ENCODE measurements at regions not wholly inside any gene's neighbourhood (a gene's known extent, or its start where the extent isn't known, plus 50 kb on each side); places are given as distances from the start of the nearest gene placed in this dataset.
"Not testable (repeated sequence)": the region's sequence is repeated elsewhere in the genome, so short reads cannot be mapped to it uniquely, and the experiment has no call there.

DNA sequence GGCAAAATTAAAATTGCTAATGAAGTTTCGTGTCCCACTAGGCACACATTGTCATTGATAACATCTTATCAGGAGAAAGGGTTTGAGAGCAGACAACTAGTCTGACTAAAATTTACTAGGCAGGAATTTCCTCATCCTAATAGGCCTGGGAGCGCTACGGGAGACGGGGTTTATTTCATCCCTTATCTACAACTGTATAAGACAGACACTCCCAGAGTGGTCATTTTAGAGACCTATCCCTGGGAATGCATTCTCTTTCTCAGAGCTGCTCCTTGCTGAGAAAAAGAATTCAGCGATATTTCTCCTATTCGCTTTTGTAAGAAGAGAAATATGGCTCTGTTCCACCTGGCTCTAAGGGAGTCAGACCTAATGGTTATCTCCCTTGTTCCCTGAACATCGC lies 191.8 kb downstream of the NDUFS4 start:
- not testable (repeated sequence) for TF ChIP-seq POLR2A (IDR thresholded peaks at IDR 0.05)
- TF ChIP-seq, protein P1, sequence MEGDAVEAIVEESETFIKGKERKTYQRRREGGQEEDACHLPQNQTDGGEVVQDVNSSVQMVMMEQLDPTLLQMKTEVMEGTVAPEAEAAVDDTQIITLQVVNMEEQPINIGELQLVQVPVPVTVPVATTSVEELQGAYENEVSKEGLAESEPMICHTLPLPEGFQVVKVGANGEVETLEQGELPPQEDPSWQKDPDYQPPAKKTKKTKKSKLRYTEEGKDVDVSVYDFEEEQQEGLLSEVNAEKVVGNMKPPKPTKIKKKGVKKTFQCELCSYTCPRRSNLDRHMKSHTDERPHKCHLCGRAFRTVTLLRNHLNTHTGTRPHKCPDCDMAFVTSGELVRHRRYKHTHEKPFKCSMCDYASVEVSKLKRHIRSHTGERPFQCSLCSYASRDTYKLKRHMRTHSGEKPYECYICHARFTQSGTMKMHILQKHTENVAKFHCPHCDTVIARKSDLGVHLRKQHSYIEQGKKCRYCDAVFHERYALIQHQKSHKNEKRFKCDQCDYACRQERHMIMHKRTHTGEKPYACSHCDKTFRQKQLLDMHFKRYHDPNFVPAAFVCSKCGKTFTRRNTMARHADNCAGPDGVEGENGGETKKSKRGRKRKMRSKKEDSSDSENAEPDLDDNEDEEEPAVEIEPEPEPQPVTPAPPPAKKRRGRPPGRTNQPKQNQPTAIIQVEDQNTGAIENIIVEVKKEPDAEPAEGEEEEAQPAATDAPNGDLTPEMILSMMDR (IDR thresholded peaks at IDR 0.05) = not testable (repeated sequence)
